Glomerular endothelial cell (primary cell): ENCODE measurements at regions not wholly inside any gene's neighbourhood (a gene's known extent, or its start where the extent isn't known, plus 50 kb on each side); places are given as distances from the start of the nearest gene placed in this dataset.
"Not testable (repeated sequence)": the region's sequence is repeated elsewhere in the genome, so short reads cannot be mapped to it uniquely, and the experiment has no call there.

Experiments used
- DNase-seq: peaks from one replicate; pipeline ENCODE4 v3.0.0-alpha.2; 2011; ENCODE audit warnings: low read depth, low spot score; ENCODE audit errors: extremely low read depth

GRCh38 chr3:191737742-191738141 lies 276.8 kb downstream of the PYDC2 start:
- no peak for DNase-seq

GRCh38 chr3:191740712-191741111 lies 279.7 kb downstream of the PYDC2 start:
- no peak for DNase-seq

- not testable (repeated sequence) for DNase-seq
Measured at GRCh38 chr3:191741847-191742350, 280.9 kb downstream of the PYDC2 start.

- no peak for DNase-seq
Measured at GRCh38 chr3:191743283-191743682, 282.3 kb downstream of the PYDC2 start.

- no peak for DNase-seq
Measured at GRCh38 chr3:191750618-191751017, 289.7 kb downstream of the PYDC2 start.

GRCh38 chr3:191753196-191753595 lies 292.2 kb downstream of the PYDC2 start:
- DNase-seq: no peak

- DNase-seq: no peak
Measured at GRCh38 chr3:191761906-191762305, 300.9 kb downstream of the PYDC2 start.

GRCh38 chr3:191762323-191762960 lies 301.5 kb downstream of the PYDC2 start:
- DNase-seq: peak; percentile 18

GRCh38 chr3:191768421-191768820 lies 307.5 kb downstream of the PYDC2 start:
- DNase-seq: no peak

GRCh38 chr3:191770541-191770940 lies 309.6 kb downstream of the PYDC2 start:
- DNase-seq: no peak

- no peak for DNase-seq
Measured at GRCh38 chr3:191774485-191774884, 313.5 kb downstream of the PYDC2 start.

GRCh38 chr3:191775451-191776233 lies 314.7 kb downstream of the PYDC2 start:
- no peak for DNase-seq

GRCh38 chr3:191781044-191781443 lies 320.1 kb downstream of the PYDC2 start:
- DNase-seq: no peak

GRCh38 chr3:191783024-191783423 lies 322.1 kb downstream of the PYDC2 start:
- DNase-seq: no peak

- DNase-seq: no peak
Measured at GRCh38 chr3:191790934-191791333, 330.0 kb downstream of the PYDC2 start.

- peak; percentile 23 for DNase-seq
Measured at GRCh38 chr3:191792580-191792979, 331.6 kb downstream of the PYDC2 start.

GRCh38 chr3:191795196-191795595 lies 334.2 kb downstream of the PYDC2 start:
- DNase-seq: no peak

- DNase-seq: no peak
Measured at GRCh38 chr3:191797271-191797670, 336.3 kb downstream of the PYDC2 start.

- no peak for DNase-seq
Measured at GRCh38 chr3:191802671-191803070, 341.7 kb downstream of the PYDC2 start.

GRCh38 chr3:191804935-191805334 lies 344.0 kb downstream of the PYDC2 start:
- DNase-seq: no peak

- DNase-seq: no peak
Measured at GRCh38 chr3:191808073-191808472, 347.1 kb downstream of the PYDC2 start.

GRCh38 chr3:191809326-191809949 lies 348.5 kb downstream of the PYDC2 start:
- DNase-seq: no peak
